GM19324 (cell line): ENCODE measurements at regions not wholly inside any gene's neighbourhood (a gene's known extent, or its start where the extent isn't known, plus 50 kb on each side); places are given as distances from the start of the nearest gene placed in this dataset.

Experiments
- ATAC-seq: cut with Tn5 transposase; IDR thresholded peaks from one replicate; pipeline ENCODE4 v1.9.1; 2021; ENCODE audit warnings: mild to moderate bottlenecking, moderate library complexity; ENCODE audit not compliant: unreplicated experiment, low FRiP score

DNA sequence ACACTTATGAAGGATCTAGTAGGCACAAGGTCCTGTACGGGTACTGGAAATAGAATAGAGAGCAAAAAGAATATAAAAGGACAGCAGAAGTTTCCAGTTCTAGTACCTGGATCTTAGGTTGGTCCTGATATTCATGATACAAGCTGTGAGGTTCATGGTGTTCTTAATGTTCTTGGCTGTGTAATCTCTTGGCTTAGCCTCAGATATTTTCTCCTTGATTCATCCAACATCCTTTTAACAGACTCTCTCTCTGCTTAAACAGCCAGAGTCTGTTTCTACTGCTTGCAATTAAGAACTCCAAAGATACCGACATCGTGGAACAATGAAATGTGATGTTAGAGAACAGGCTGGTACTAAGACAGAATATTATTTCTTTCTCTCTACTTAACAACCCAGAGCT, 49.9 kb downstream of the CNTN3 start:
- no peak for ATAC-seq

DNA sequence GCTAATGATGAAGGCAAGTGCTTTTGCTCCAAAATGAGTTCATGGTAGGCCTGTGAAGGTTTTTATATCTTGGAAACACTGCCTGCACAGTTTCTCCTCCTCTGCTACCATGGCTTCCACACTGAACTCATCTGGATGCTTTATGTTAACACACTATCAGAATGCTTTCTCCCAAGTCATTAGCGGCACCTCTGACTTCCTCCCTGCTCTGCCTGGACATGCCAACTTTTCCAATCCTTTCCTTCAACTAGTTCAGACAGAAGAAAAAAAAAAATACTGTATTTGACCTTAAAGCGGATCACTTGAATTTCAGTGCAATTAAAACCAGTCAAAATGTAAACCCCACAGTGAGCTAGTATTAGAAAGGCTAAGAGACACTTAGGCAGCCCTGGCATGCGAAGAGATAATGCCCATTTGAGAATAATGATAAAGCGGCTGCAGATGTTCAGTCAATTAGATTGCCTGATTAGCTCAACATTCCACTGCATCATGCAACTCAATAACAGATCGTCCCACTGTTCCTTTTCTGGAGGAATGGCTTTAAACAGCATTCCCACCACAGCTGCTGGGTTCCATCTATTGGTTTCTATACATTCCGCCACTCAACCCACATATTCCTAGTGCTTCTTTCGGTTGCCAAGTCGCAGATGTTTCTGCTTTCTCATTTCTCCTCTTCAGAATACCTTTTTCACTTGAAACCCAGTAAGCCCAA, 51.7 kb downstream of the CNTN3 start:
- no peak for ATAC-seq

DNA sequence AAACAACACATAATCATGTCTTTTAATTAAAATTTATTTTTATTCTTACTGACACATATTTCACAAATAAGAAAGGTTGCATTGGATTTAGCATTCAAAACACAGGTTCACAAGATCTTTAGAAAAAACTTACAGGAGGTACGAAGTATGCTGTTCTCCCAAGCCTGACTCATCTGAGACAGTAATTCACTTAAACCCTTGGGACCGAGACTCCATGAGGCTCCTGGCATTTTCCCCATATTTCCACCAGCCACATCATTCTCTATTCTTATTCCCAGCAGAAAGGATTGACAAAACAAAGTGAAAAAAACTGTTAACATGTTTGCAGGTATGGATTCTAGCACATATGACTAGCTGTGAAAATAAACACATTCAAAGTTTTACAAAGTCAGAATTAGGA, 52.6 kb downstream of the CNTN3 start:
- ATAC-seq: no peak

DNA sequence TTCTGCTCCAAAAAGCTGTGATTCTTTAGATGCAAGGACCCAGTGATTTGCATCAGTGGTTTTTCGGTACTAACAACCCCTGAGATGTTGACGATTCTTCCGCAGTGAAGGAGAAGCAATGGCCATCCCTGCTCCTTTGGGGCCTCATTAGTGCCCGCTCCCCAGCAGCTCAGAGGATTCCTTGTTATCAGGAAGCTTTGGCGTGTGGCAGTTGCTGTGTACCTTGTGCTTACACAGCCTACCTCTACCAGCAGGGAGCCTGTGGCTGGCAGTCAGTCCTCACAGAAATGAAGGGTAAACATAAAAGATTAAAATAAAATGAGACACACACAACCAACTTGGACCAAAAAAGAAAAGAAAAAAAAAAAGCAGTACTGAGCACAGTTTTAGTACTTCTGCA, 55.2 kb downstream of the CNTN3 start:
- ATAC-seq: no peak

DNA sequence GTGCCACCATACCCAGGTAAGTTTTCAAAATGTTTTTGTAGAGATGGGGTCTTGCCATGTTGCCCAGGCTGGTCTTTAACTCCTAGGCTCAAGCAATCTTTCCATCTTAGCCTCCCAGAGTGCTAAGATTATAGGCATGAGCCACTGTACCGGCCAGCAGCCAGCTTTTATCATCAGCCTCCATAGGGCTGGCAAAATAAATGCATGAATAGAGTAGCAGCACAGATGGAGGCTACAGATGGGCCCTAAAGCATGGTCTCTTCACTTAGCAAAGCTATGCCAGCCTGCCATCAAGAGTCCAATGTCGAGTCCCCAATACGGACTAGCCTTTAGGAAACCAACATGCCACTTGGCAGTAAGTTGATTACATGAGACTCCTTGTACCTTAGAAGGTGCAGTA, 63.8 kb downstream of the CNTN3 start:
- no peak for ATAC-seq

DNA sequence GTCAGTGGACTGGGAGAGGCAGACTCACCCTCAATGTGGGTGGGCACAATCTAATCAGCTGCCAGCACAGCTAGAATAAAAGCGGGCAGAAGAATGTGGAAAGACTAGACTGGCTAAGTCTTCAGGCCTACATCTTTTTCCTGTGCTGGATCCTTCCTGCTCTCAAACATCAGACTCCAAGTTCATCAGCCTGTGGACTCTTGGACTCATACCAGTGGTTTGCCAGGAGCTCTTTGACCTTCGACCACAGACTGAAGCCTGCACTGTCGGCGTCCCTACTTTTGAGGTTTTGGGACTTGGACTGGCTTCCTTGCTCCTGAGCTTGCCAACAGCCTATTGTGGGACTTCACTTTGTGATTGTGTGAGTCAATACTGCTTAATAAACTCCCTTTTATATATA, 68.0 kb downstream of the CNTN3 start:
- no peak for ATAC-seq

DNA sequence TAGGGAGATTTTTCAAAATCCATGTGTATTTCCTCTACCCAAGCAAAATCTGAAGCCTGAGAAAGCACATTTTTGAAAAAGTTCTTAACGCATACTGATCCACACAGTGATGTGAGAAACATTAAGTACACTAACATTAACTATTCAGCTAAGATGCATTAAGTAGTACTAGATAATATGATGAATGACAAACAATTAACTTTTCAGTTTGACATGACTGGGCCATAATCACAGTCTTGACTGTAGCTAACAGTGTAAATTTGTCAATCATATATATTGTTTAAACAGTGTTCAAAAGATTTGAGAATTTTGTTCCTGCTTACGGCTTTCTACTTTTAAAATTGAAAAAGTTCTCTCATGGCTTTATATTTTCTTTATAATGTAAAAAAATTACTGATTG, 72.0 kb downstream of the CNTN3 start:
- no peak for ATAC-seq

DNA sequence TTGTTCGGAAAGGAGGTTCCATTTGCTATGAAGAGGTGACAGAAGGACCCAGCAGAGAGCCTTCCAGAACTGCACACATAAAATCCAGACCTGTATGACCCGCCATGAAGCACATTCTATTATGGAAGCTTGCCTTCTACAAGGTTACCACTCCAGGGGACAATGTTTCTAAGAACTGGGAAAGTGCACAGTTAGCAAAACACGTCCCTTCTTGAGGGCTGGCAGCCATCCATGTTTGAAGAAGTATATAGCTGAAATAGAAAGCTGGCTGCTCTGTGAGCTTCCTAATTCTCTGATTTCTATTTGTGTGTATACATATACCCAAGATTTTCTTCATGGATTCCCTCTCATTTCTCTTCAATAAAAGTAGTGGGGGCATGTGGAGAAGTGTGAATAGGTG, 74.6 kb downstream of the CNTN3 start:
- no peak for ATAC-seq

DNA sequence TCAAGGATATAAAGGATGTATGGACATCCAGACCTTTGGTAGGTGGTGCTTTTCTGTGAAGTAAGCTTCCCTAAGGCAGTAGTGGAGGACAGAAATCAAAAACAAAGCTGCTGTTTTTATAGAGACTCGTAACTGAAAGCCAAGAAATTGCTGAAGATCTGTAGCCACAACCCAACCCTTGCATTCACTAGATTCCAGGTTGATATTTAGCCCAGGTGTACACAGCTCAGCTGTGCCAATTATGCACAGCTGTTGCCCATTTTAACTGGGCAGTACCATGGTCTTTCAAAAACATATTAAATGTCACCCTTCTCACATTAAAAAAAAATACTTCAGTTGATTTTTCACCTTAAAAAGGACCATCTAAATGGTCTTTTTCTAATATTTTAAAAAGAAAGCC, 75.8 kb downstream of the CNTN3 start:
- no peak for ATAC-seq

DNA sequence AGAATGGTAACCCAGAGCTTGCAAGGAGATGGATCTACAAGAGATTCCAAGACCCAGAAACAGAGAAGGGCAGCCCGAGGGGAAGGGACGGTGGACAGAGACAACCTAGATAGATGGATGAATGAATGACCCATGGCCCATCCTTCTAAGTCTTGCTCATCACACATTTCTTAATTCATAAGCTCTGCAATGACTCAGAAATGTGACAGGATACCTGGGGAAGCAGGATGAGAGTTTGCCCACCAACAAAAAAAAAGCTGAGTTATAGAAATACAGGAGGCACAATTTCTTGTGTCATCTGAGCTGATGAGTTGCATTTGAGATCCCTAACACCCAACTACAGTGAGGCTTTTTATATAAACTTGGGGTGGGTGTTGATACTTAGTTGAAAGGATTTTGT, 76.6 kb downstream of the CNTN3 start:
- no peak for ATAC-seq

DNA sequence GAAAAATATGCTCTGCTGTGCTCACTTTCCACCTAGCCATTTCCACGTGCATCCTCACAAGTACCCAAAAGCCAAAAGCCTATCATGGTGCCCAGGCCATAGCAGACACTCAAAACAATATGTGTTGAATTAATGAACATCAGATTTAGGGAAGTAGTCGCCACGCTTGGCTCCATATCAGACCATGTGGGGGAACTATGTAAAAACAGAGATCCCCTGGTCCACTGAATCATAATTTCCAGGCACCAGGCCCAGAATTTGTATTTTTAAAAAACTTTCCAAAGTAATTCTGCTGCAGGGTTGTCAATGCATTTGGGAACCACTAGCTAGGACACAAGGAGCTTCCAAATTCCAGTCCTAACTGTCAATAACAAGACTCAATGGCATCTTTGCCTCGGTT, 77.3 kb downstream of the CNTN3 start:
- no peak for ATAC-seq

DNA sequence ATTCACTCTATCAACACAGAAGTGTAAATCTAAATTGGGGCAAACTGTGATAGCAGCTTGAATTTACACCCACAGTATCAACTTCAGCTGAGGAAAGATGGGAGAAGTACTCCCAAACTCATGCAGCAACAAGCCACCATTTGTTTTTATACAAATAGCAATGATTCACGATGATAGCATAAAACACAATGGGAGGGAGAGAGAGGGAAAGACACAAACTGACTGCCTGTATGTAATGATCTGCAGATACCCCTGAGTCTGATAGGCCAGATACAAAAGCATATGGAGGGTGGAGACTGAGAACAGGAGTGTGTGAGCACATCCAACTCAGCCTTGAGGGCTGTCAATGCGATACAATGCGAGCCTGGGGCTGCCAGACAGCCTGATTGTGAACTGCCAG, 79.2 kb downstream of the CNTN3 start:
- no peak for ATAC-seq

DNA sequence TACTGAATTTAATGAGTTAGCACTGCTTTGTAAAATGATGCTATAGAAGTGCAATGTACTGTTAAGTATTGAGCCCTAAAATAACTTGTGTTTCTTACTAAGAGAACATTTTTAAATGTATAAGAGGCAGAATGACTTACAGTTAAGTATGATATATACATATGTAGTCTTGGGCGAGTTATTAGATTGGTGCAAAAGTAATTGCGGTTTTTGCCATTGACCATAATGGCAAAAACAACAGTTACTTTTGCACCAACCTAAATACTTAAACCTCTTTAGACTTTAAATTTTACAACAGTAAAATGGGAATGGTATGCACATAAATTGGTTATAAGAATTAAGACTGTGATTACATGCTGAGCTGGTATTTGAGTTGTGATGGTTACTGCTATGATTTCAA, 79.8 kb downstream of the CNTN3 start:
- ATAC-seq: no peak

DNA sequence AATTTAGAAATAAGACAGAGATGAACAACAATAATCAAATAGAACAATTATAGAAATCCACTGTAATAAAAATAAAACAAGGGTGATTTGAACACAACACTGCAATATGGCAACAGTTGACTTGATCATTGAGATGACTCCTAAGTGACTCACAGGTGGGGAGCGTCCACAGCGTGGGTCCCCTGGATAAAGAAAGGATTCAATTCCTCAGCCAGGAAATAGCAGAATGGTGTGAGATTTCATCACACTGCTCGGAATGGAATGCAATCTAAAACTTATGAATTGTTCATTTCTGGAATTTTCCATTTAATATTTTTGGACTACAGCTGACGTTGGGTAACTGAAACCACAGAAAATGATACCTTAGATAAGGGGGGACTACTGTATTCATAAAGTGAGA, 82.0 kb downstream of the CNTN3 start:
- no peak for ATAC-seq

DNA sequence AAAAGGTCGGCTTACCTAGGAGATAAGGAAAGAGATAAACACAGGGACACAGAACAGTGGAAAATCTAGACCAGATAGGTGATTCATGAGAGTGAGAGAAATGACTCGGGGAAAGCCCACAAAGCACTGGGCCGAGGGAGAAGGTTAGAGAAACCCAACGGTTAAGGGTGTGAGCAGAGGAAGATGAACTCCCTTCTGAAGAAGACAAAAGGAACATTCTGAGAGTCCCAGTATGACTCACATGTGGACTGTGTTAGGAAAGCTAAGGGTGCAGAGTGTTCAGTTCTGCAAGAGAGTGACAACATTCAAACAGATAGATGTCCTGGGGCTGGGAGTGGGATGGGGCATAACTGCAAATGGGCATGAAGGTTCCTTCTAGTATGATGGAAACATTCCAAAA, 83.0 kb downstream of the CNTN3 start:
- no peak for ATAC-seq

DNA sequence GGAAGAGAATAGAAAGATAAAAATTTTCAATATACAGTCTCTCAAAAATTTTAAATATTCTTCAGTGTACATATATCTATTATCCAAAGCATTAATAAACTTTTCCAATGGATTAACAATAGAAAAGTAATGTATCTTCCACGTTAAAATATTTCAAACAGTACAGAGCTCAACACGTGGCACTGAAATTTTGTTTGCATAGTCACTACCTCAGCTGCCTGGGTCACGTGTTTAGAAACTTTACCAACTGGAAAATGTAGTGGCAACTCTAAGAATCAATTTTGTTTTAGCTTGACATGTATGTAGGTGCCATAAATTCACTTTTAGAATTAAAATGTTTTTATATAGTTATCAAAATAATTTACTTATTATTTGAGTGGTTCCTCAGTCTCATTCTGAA, 85.3 kb downstream of the CNTN3 start:
- no peak for ATAC-seq

DNA sequence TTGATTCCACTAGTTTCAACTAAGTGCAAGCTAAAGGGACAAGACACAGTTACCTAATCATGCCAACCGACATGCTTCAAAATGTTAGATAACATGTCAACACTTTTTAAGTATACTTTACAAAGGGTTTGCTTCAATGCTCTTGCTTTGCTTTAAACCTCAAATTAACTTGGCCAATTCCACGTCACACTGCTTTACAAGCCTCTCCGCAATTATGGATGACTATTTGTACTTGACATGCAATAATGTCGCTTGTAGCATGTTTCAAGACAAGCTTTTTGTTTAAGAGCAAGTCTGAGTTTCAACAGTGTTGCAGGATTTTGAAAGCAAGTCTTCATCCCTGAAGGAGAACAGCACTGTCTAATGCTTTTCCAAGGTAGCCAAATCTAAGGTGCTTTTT, 86.9 kb downstream of the CNTN3 start:
- ATAC-seq: no peak

DNA sequence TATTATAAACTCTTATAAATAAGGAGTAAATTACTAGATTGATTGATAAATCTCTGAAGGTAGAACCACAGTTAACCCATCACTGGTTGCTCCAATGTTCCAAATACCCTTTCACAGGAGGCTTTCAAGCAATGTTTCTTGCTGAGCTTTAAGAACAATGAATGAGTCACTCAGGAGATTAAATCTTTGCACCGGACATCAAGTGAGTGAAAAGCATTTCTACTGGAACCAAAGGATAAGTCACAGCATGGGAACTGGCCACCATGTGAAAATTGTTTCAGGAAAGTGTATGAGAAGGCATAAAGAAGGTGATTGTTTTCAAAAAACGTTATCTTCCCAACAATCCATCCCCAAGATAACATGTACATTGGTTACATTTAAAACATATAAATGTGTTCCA, 90.6 kb downstream of the CNTN3 start:
- no peak for ATAC-seq

DNA sequence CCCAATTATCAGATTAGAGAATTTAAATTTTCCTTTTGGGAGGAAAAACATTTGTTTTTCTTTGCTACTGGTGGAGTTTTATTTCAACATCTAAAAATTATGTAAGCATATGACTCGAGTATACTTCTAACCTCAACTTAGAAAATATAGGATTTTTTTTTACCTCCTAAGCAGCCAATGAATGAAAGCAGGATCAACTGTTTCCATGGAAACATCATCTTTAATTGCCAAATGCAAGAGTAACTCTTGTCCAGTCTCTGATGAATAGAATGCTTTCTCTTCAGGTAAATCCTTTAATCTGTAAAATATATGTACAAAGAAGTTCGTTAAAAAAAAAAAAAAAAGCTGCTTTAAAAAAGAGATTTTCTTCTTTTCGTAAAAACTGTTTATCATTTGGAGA, 93.6 kb downstream of the CNTN3 start:
- ATAC-seq: no peak

DNA sequence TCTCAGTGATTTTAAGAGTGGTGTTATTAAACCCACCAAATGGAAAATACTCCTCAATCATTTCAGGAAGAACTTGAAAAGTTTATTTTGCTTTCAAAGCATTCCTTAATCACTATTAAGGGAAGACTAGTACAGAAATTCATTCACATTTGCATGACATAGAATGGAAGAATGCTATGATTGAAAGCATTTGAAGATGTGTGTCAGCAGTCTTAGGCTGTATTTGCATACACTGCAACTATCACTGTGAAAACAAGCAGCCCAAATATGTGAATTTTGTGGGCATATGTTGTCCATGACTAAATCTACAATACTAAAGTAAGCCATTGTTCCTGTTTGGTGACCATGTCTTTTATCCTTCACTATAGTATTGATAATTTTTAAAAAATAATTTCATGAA, 95.8 kb downstream of the CNTN3 start:
- no peak for ATAC-seq

DNA sequence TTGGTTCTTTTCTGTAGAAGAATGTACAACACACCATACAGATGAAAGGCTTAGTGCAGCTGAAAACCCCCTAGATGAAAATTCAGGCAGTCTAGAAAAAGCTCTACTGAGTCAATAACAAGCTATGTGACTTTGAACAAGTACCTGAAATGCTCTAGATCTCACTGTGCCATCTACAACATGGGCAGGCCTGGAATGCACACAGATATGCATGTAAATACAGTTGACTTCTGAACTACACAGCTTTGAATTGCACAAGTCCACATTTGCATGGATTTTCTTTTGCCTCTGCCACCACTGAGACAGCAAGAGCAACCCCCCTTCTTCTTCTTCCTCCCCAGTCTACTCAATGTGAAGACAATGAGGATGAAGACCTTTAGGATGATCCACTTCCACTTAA, 98.4 kb downstream of the CNTN3 start:
- no peak for ATAC-seq

DNA sequence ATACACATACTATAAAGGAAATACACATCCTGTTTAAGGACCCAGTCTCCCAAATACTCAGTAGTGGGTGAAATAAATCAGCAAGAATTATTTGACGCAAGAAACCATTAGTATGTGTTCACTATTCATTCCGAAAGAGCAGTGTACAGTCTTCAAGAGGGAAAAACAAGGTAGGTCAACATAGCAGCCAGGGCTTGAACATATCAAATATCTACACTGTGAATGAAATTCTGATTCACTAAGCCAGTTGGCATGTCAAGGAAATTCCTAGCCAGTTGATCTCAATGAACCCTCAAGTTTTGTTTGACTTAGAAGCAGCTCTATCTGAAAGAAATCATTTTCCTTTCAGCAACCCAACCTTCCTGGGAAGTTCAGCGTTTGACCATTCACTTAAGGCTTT, 99.0 kb downstream of the CNTN3 start:
- ATAC-seq: no peak

DNA sequence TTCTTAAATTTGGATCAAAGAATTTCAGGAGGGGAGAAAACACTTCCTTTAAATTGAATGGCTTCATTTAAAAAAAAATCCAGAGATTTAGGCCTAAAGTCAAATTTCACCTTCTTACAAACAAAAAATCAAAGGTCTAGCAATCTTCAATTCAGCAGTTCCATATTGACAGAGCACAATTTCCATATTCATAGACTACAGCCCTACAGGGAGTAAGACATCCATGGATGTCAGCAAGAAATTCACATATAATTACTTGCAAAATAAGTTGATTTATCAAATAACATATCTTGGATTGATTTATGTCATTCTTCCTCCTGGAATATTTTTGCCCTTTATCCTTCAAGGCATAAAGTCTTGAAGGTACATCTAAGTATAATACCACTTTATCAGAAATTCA, 103.4 kb downstream of the CNTN3 start:
- ATAC-seq: no peak
